ENCODE measurements at regions not wholly inside any gene's neighbourhood (a gene's known extent, or its start where the extent isn't known, plus 50 kb on each side); places are given as distances from the start of the nearest gene placed in this dataset.

GRCh38 chrX:139203651-139204570, 326.6 kb upstream of the F9 start:
- no peak for DNase-seq (ENCODE audit: low spot score)
- Histone ChIP-seq H3K4me3 (peak overlapping the region; percentile 69), H3K27ac (no peak overlapping the region)
- no peak for TF ChIP-seq CTCF (IDR thresholded peaks at IDR 0.05)

GRCh38 chrX:139202742-139203420, 327.7 kb upstream of the F9 start:
- DNase-seq (ENCODE audit: low spot score): no peak
- Histone ChIP-seq H3K4me3 (no peak overlapping the region), H3K27ac (no peak overlapping the region)
- no peak for TF ChIP-seq CTCF (IDR thresholded peaks at IDR 0.05)

- H3K4me3 ChIP-seq: no peak overlapping the region
- no peak for TF ChIP-seq CTCF (IDR thresholded peaks at IDR 0.05)
- no peak overlapping the region for H3K27ac ChIP-seq
- no peak for DNase-seq (ENCODE audit: low spot score)
Observed at GRCh38 chrX:139201924-139202323, 328.6 kb upstream of the F9 start.

- Histone ChIP-seq H3K4me3 (no peak overlapping the region), H3K27ac (no peak overlapping the region)
- no peak for DNase-seq (ENCODE audit: low spot score)
- no peak for TF ChIP-seq CTCF (IDR thresholded peaks at IDR 0.05)
Observed at GRCh38 chrX:139200793-139201192, 329.7 kb upstream of the F9 start.

- Histone ChIP-seq H3K4me3 (no peak overlapping the region), H3K27ac (no peak overlapping the region)
- TF ChIP-seq CTCF (IDR thresholded peaks at IDR 0.05): no peak
- DNase-seq (ENCODE audit: low spot score): no peak
Observed at GRCh38 chrX:139200346-139200745, 330.2 kb upstream of the F9 start.

GRCh38 chrX:139199933-139200332, 330.6 kb upstream of the F9 start:
- no peak for DNase-seq (ENCODE audit: low spot score)
- Histone ChIP-seq H3K4me3 (no peak overlapping the region), H3K27ac (no peak overlapping the region)
- no peak for TF ChIP-seq CTCF (IDR thresholded peaks at IDR 0.05)
